ENCODE measurements at regions not wholly inside any gene's neighbourhood (a gene's known extent, or its start where the extent isn't known, plus 50 kb on each side); places are given as distances from the start of the nearest gene placed in this dataset.
"Not testable (repeated sequence)": the region's sequence is repeated elsewhere in the genome, so short reads cannot be mapped to it uniquely, and the experiment has no call there.

GRCh38 chr3:73147479-73147878, 86.0 kb downstream of the EBLN2 start:
- TF ChIP-seq EZH2, CTCF (IDR thresholded peaks at IDR 0.05): not testable (repeated sequence)

All from neural progenitor cell (in vitro differentiated cells).